Osteoblast (primary cell): ENCODE measurements at regions not wholly inside any gene's neighbourhood (a gene's known extent, or its start where the extent isn't known, plus 50 kb on each side); places are given as distances from the start of the nearest gene placed in this dataset.

Experiments
- DNase-seq: peaks from one replicate; pipeline ENCODE4 v3.0.0; 2011; ENCODE audit warnings: low spot score, mixed read lengths; ENCODE audit not compliant: insufficient read length; ENCODE audit errors: missing footprints
- H2AFZ ChIP-seq: 2 replicates; pipeline ENCODE4 v1.6.0; 2011; ENCODE audit warnings: mild to moderate bottlenecking, low read length
- H3K27ac ChIP-seq: 2 replicates; pipeline ENCODE4 v1.5.1; 2011; ENCODE audit warnings: mild to moderate bottlenecking, low read depth, low read length, moderate library complexity
- H3K27me3 ChIP-seq: 2 replicates; pipeline ENCODE4 v1.6.0; 2012; ENCODE audit warnings: mild to moderate bottlenecking, control low read depth, inconsistent platforms, low read length, moderate library complexity; ENCODE audit not compliant: insufficient read depth
- H3K36me3 ChIP-seq: 2 replicates; pipeline ENCODE4 v1.5.1; 2011; ENCODE audit warnings: mild to moderate bottlenecking, low read length, control low read depth, moderate library complexity; ENCODE audit not compliant: insufficient read depth
- H3K4me1 ChIP-seq: 2 replicates; pipeline ENCODE4 v1.5.1; 2011; ENCODE audit warnings: mild to moderate bottlenecking, low read length, control low read depth, moderate library complexity; ENCODE audit not compliant: insufficient read depth
- H3K4me2 ChIP-seq: 2 replicates; pipeline ENCODE4 v1.6.0; 2011; ENCODE audit warnings: mild to moderate bottlenecking, low read length; ENCODE audit not compliant: insufficient read depth
- H3K4me3 ChIP-seq: fragments of 200-600 bp; sonication (generic); 3 replicates; pipeline ENCODE4 v1.5.1; 2012; ENCODE audit warnings: mild to moderate bottlenecking, low read length, inconsistent platforms; ENCODE audit not compliant: insufficient read depth
- H3K79me2 ChIP-seq: 2 replicates; pipeline ENCODE4 v1.6.0; 2012; ENCODE audit warnings: mild to moderate bottlenecking, low read length, control low read depth, inconsistent platforms; ENCODE audit not compliant: insufficient read depth
- H3K9me3 ChIP-seq: 2 replicates; pipeline ENCODE4 v1.5.1; 2011; ENCODE audit warnings: low read depth, low read length, control low read depth
- H4K20me1 ChIP-seq: 2 replicates; pipeline ENCODE4 v1.6.0; 2012; ENCODE audit warnings: mild to moderate bottlenecking, low read length, control low read depth; ENCODE audit not compliant: insufficient read depth
- CTCF ChIP-seq: IDR thresholded peaks from 2 replicates; pipeline ENCODE4 v1.5.1; 2011; ENCODE audit warnings: mild to moderate bottlenecking, low read depth, low read length, moderate library complexity; ENCODE audit errors: extremely low read depth

GRCh38 chr13:21965095-21965494 is 294.2 kb downstream of the FGF9 start:
- Histone ChIP-seq H3K4me1 (no peaks in the 10 kb centered on the region), H2AFZ (no peak overlapping the region), H3K4me2 (no peak overlapping the region), H3K9me3 (no peaks in the 10 kb centered on the region), H3K36me3 (no peaks in the 10 kb centered on the region), H3K79me2 (no peaks in the 10 kb centered on the region), H3K4me3 (no peak overlapping the region), H4K20me1 (no peaks in the 10 kb centered on the region), H3K27me3 (no peaks in the 10 kb centered on the region), H3K27ac (no peak overlapping the region)
- no peak for DNase-seq
- TF ChIP-seq CTCF = no peak

- no peaks in the 10 kb centered on the region for H3K79me2 ChIP-seq
- no peak overlapping the region for H2AFZ ChIP-seq
- H3K27me3 ChIP-seq = no peaks in the 10 kb centered on the region
- no peaks in the 10 kb centered on the region for H3K36me3 ChIP-seq
- no peaks in the 10 kb centered on the region for H4K20me1 ChIP-seq
- H3K9me3 ChIP-seq = peaks cover 4% of the 10 kb centered on the region
- no peak overlapping the region for H3K4me2 ChIP-seq
- no peaks in the 10 kb centered on the region for H3K4me1 ChIP-seq
- no peak overlapping the region for H3K27ac ChIP-seq
- no peak for TF ChIP-seq CTCF
- no peak for DNase-seq
- H3K4me3 ChIP-seq = no peak overlapping the region
Observed at GRCh38 chr13:21966014-21966413, 295.1 kb downstream of the FGF9 start.

- Histone ChIP-seq H3K4me3 (no peak overlapping the region), H2AFZ (no peak overlapping the region), H3K4me2 (no peak overlapping the region), H3K4me1 (no peaks in the 10 kb centered on the region), H3K79me2 (no peaks in the 10 kb centered on the region), H3K36me3 (no peaks in the 10 kb centered on the region), H4K20me1 (no peaks in the 10 kb centered on the region), H3K27me3 (no peaks in the 10 kb centered on the region), H3K27ac (no peak overlapping the region), H3K9me3 (peaks cover 9% of the 10 kb centered on the region)
- no peak for DNase-seq
- TF ChIP-seq CTCF = no peak
Observed at GRCh38 chr13:21967871-21968270, 297.0 kb downstream of the FGF9 start.

GRCh38 chr13:21970172-21970571 is 299.3 kb downstream of the FGF9 start:
- no peak for TF ChIP-seq CTCF
- Histone ChIP-seq H3K9me3 (peaks cover 9% of the 10 kb centered on the region), H3K79me2 (no peaks in the 10 kb centered on the region), H3K4me1 (no peaks in the 10 kb centered on the region), H4K20me1 (no peaks in the 10 kb centered on the region), H3K4me2 (no peak overlapping the region), H3K27me3 (no peaks in the 10 kb centered on the region), H3K36me3 (no peaks in the 10 kb centered on the region), H3K27ac (no peak overlapping the region), H3K4me3 (no peak overlapping the region), H2AFZ (no peak overlapping the region)
- no peak for DNase-seq
